H1 (cell line): ENCODE measurements at regions not wholly inside any gene's neighbourhood (a gene's known extent, or its start where the extent isn't known, plus 50 kb on each side); places are given as distances from the start of the nearest gene placed in this dataset.

ENCODE experiments used
- CTCF ChIA-PET: fragments of 300-600 bp; sonication (Branson Sonifier 250); formaldehyde crosslinking; loops from one replicate; lab custom pipeline; 2021; ENCODE audit not compliant: partially characterized antibody; lab: Charles Lee
- POLR2A ChIA-PET: fragments of 300-600 bp; sonication (Branson Sonifier 250); formaldehyde crosslinking; loops from one replicate; lab custom pipeline; 2021; ENCODE audit warnings: inconsistent platforms; ENCODE audit not compliant: partially characterized antibody; lab: Charles Lee
- DNase-seq, 2 experiments: peaks; one replicate each; pipeline versions ENCODE4 v3.0.0 to v3.0.0-alpha.2; 2010 to 2022; ENCODE audit warnings: low spot score in 2 of 2, low read depth in 1 of 2, mixed read lengths in 1 of 2
- FAIRE-seq: peaks from 2 replicates; lab custom pipeline; 2011; peaks lifted over from hg19 to GRCh38; lab: Jason Lieb, UNC
- H2AFZ ChIP-seq: 2 replicates; pipeline ENCODE4 v1.8.1; 2012; ENCODE audit warnings: low read length, inconsistent platforms
- H2AK5ac ChIP-seq: 2 replicates; pipeline ENCODE4 v1.6.1; 2013; ENCODE audit warnings: low read depth, low read length
- H2BK120ac ChIP-seq: replicated peaks from 2 replicates; pipeline ENCODE3; 2013; ENCODE audit warnings: low read depth, low read length, inconsistent platforms
- H2BK12ac ChIP-seq: 2 replicates; pipeline ENCODE4 v1.6.1; 2013; ENCODE audit warnings: low read depth, low read length
- H2BK15ac ChIP-seq: 2 replicates; pipeline ENCODE4 v1.6.1; 2013; ENCODE audit warnings: low read length
- H2BK20ac ChIP-seq: 2 replicates; pipeline ENCODE4 v1.6.1; 2013; ENCODE audit warnings: low read length
- H2BK5ac ChIP-seq: 2 replicates; pipeline ENCODE4 v1.6.1; 2013; ENCODE audit warnings: low read depth, low read length
- H3K14ac ChIP-seq: 2 replicates; pipeline ENCODE4 v1.6.1; 2013; ENCODE audit warnings: inconsistent platforms; ENCODE audit not compliant: insufficient read length
- H3K18ac ChIP-seq: 2 replicates; pipeline ENCODE4 v1.6.1; 2013; ENCODE audit warnings: low read length; ENCODE audit errors: extremely low read depth
- H3K23ac ChIP-seq: 2 replicates; pipeline ENCODE4 v1.6.1; 2013; ENCODE audit warnings: inconsistent platforms; ENCODE audit not compliant: insufficient read length
- H3K23me2 ChIP-seq: 2 replicates; pipeline ENCODE4 v1.6.1; 2013; ENCODE audit warnings: low read depth, low read length
- H3K27ac ChIP-seq: 2 replicates; pipeline ENCODE4 v1.6.1; 2011; ENCODE audit warnings: low read depth, low read length, inconsistent platforms
- H3K27me3 ChIP-seq, 4 experiments: replicated peaks in 1 of 4; 1 replicate in 1 of 4; 2 replicates in 3 of 4; pipeline versions ENCODE4 v1.6.1 to v1.8.1; 2011 to 2013; ENCODE audit warnings: low read length in 3 of 4, mild to moderate bottlenecking in 3 of 4, inconsistent platforms in 2 of 4, mixed read lengths in 2 of 4, moderate library complexity in 1 of 4; ENCODE audit not compliant: control insufficient read depth in 3 of 4, insufficient read depth in 3 of 4; ENCODE audit errors: extremely low read depth in 1 of 4
- H3K36me3 ChIP-seq, 4 experiments: 2 replicates each; pipeline versions ENCODE4 v1.6.1 to v1.8.1; 2011 to 2013; ENCODE audit warnings: mild to moderate bottlenecking in 4 of 4, low read length in 3 of 4, moderate library complexity in 2 of 4, control low read depth in 1 of 4, inconsistent platforms in 1 of 4; ENCODE audit not compliant: insufficient read depth in 4 of 4, control insufficient read depth in 2 of 4
- H3K4ac ChIP-seq: replicated peaks from 2 replicates; pipeline ENCODE3; 2013; ENCODE audit warnings: low read length, low read depth, mixed read lengths, inconsistent platforms; ENCODE audit not compliant: insufficient read length
- H3K4me1 ChIP-seq, 4 experiments: replicated peaks in 1 of 4; 1 replicate in 1 of 4; 2 replicates in 3 of 4; pipeline versions ENCODE4 v1.6.1 to v1.8.1; 2011 to 2013; ENCODE audit warnings: low read length in 3 of 4, inconsistent platforms in 2 of 4, mixed read lengths in 1 of 4; ENCODE audit not compliant: insufficient read depth in 4 of 4, control insufficient read depth in 3 of 4
- H3K4me2 ChIP-seq, 2 experiments: 2 replicates each; pipeline versions ENCODE4 v1.6.1 to v1.8.1; 2011 to 2013; ENCODE audit warnings: low read depth in 2 of 2, low read length in 2 of 2, control low read depth in 1 of 2, inconsistent platforms in 1 of 2, mild to moderate bottlenecking in 1 of 2; ENCODE audit not compliant: insufficient read depth in 1 of 2
- H3K4me3 ChIP-seq, 4 experiments: fragments of 200-600, 300-600 bp in 1 of 4; sonication (generic), shearing (Covaris generic), sonication (Bioruptor Twin) in 1 of 4; 2 replicates each; pipeline versions ENCODE4 v1.5.1 to v1.8.1; 2011 to 2016; ENCODE audit warnings: low read length in 4 of 4, low read depth in 3 of 4, control low read depth in 2 of 4, inconsistent platforms in 2 of 4, mild to moderate bottlenecking in 2 of 4, mixed read lengths in 1 of 4, moderate library complexity in 1 of 4; ENCODE audit not compliant: insufficient read depth in 2 of 4; ENCODE audit errors: extremely low read depth in 1 of 4
- H3K56ac ChIP-seq: replicated peaks from 2 replicates; pipeline ENCODE3; 2013; ENCODE audit warnings: low read depth, mild to moderate bottlenecking, mixed read lengths, low read length, inconsistent platforms; ENCODE audit not compliant: insufficient read length
- H3K79me1 ChIP-seq: 2 replicates; pipeline ENCODE4 v1.6.1; 2013; ENCODE audit warnings: low read depth, low read length, control low read depth
- H3K79me2 ChIP-seq, 2 experiments: 2 replicates each; pipeline versions ENCODE4 v1.6.1 to v1.8.1; 2012 to 2013; ENCODE audit warnings: low read length in 2 of 2, mild to moderate bottlenecking in 2 of 2, inconsistent platforms in 1 of 2; ENCODE audit not compliant: insufficient read depth in 2 of 2, control insufficient read depth in 1 of 2
- H3K9ac ChIP-seq, 4 experiments: replicated peaks in 1 of 4; 1 replicate in 1 of 4; 2 replicates in 3 of 4; pipeline versions ENCODE4 v1.6.1 to v1.8.1; 2011 to 2013; ENCODE audit warnings: low read depth in 3 of 4, low read length in 3 of 4, control low read depth in 2 of 4, mild to moderate bottlenecking in 2 of 4, moderate library complexity in 2 of 4, inconsistent platforms in 1 of 4; ENCODE audit errors: extremely low read depth in 1 of 4
- H3K9me3 ChIP-seq, 2 experiments: 2 replicates each; pipeline versions ENCODE4 v1.6.1 to v1.8.1; 2012 to 2013; ENCODE audit warnings: mild to moderate bottlenecking in 2 of 2, moderate library complexity in 2 of 2, control low read depth in 1 of 2, inconsistent platforms in 1 of 2, low read depth in 1 of 2, low read length in 1 of 2, mixed read lengths in 1 of 2; ENCODE audit not compliant: insufficient read depth in 2 of 2
- H4K20me1 ChIP-seq, 2 experiments: replicated peaks in 1 of 2; 2 replicates each; pipeline versions ENCODE3 to v1.8.1; 2011 to 2013; ENCODE audit warnings: inconsistent platforms in 2 of 2, low read length in 2 of 2, mild to moderate bottlenecking in 1 of 2; ENCODE audit not compliant: insufficient read depth in 2 of 2, control insufficient read depth in 1 of 2
- H4K5ac ChIP-seq: 2 replicates; pipeline ENCODE4 v1.6.1; 2013; ENCODE audit warnings: low read length, low read depth, mixed read lengths, inconsistent platforms; ENCODE audit not compliant: insufficient read length
- H4K8ac ChIP-seq: 2 replicates; pipeline ENCODE4 v1.8.0; 2013; ENCODE audit warnings: mild to moderate bottlenecking, moderate library complexity, low read length, inconsistent platforms; ENCODE audit not compliant: insufficient read depth; ENCODE audit errors: extremely low read depth
- H4K91ac ChIP-seq: replicated peaks from 2 replicates; pipeline ENCODE3; 2013; ENCODE audit warnings: low read length, mixed read lengths, inconsistent platforms; ENCODE audit not compliant: insufficient read length
- GTF2F1 ChIP-seq: IDR thresholded peaks from 2 replicates; pipeline ENCODE4 v1.6.1; 2012; ENCODE audit warnings: low read depth, low read length, improper control_type of control experiment, borderline replicate concordance
- NRF1 ChIP-seq: IDR thresholded peaks from 2 replicates; pipeline ENCODE4 v1.6.1; 2011; ENCODE audit warnings: mild to moderate bottlenecking, low read depth, low read length, improper control_type of control experiment
- RBBP5 ChIP-seq: IDR thresholded peaks from 2 replicates; pipeline ENCODE4 v1.7.1; 2012; ENCODE audit warnings: low read depth, mild to moderate bottlenecking, inconsistent platforms, low read length, moderate library complexity, borderline replicate concordance
- SAP30 ChIP-seq: fragments of 300-600 bp; sonication (generic); IDR thresholded peaks from 2 replicates; pipeline ENCODE4 v1.7.1; 2012; ENCODE audit warnings: low read length, moderate library complexity, mild to moderate bottlenecking, inconsistent platforms; ENCODE audit not compliant: insufficient read depth, insufficient replicate concordance
- TEAD4 ChIP-seq: IDR thresholded peaks from 2 replicates; pipeline ENCODE4 v1.6.1; 2012; ENCODE audit warnings: low read depth, low read length, inconsistent platforms, mixed read lengths
- YY1 ChIP-seq: IDR thresholded peaks from 2 replicates; pipeline ENCODE4 v1.6.1; 2011; ENCODE audit warnings: low read depth, mild to moderate bottlenecking, low read length
- WGBS, 2 experiments: shearing (Covaris generic) in 1 of 2; methylation state at CpG; one replicate each; pipeline versions ENCODE4 v1.1.6 to v1.1.7; 2013 to 2015; ENCODE audit warnings: low lambda C conversion rate in 2 of 2, mixed read lengths in 2 of 2, inconsistent platforms in 1 of 2, low coverage in 1 of 2, missing lambda C conversion rate in 1 of 2; ENCODE audit not compliant: insufficient replicate concordance in 2 of 2, insufficient coverage in 1 of 2, insufficient read length in 1 of 2; ENCODE audit errors: extremely low coverage in 1 of 2, missing lambda C conversion rate in 1 of 2; 5-methylcytosine and 5-hydroxymethylcytosine counted together

DNA sequence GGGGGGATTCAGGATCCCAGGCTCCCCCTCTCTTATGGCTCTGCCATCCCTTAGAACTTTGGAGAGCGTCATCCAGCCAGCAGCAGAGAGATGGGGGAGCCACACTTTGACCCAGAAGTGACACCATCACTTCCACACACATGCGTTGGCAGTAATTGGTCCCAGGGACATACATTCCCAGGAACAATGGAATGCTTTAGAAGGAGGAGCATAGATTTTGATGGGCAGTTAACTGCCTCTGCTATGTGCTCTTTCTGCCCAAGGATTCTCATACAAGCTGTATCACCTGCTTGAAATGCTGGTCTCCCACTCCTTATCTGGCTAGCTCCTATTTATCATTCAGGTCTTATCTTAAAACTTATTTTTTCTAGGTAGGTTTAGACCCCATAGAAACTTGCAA lies 109.0 kb upstream of the RPH3A start:
- TF ChIP-seq GTF2F1 (no peak), SAP30 (no peak), TEAD4 (no peak), NRF1 (no peak), RBBP5 (no peak), YY1 (no peak)
- no peak overlapping the region for H3K9ac ChIP-seq
- no peak overlapping the region for H3K4me2 ChIP-seq
- H3K56ac ChIP-seq, result no peak overlapping the region
- no peak for FAIRE-seq
- DNase-seq, result no peak
- CTCF ChIA-PET, result interaction anchor here (0.6 to 1.4 kb wide), 4 partner anchors 11 to 1971 kb away, joined by 3 read pairs; no protein-coding TSS in a partner anchor
- no peaks in the 10 kb centered on the region for H3K79me2 ChIP-seq
- H3K14ac ChIP-seq, result no peak overlapping the region
- H3K23me2 ChIP-seq, result no peaks in the 10 kb centered on the region; the same call in 1 of the 2 replicates
- no peaks in the 10 kb centered on the region for H3K36me3 ChIP-seq
- H2BK120ac ChIP-seq, result no peak overlapping the region
- H4K5ac ChIP-seq, result no peak overlapping the region
- H2BK20ac ChIP-seq, result no peak overlapping the region
- no peak overlapping the region for H3K23ac ChIP-seq
- H3K79me1 ChIP-seq, result no peaks in the 10 kb centered on the region
- no peak overlapping the region for H2BK12ac ChIP-seq
- H3K27ac ChIP-seq, result no peak overlapping the region
- no peak overlapping the region for H2AFZ ChIP-seq
- H3K4ac ChIP-seq, result no peak overlapping the region
- WGBS, 2 experiments, result 86% methylated on average over 2 of the region's 2 CpGs; no CpG with 5 or more reads in 1 of the 2 experiments
- H2BK15ac ChIP-seq, result no peak overlapping the region
- no peaks in the 10 kb centered on the region for H3K9me3 ChIP-seq
- no peak overlapping the region for H3K18ac ChIP-seq
- no peak overlapping the region for H4K91ac ChIP-seq
- no peak overlapping the region for H4K8ac ChIP-seq
- H3K4me1 ChIP-seq, result no peaks in the 10 kb centered on the region
- H4K20me1 ChIP-seq, result no peaks in the 10 kb centered on the region
- no peak overlapping the region for H3K4me3 ChIP-seq
- H2AK5ac ChIP-seq, result no peak overlapping the region
- H3K27me3 ChIP-seq, result no peaks in the 10 kb centered on the region
- POLR2A ChIA-PET, result no interaction called here
- H2BK5ac ChIP-seq, result no peak overlapping the region
